Vagina (tissue), 2 donors: ENCODE measurements at regions not wholly inside any gene's neighbourhood (a gene's known extent, or its start where the extent isn't known, plus 50 kb on each side); places are given as distances from the start of the nearest gene placed in this dataset.

Experiments
- DNase-seq, 2 donors: peaks; one replicate each; pipeline ENCODE4 v3.0.0-alpha.2; 2017; ENCODE audit errors: extremely low spot score in 2 of 2
- H3K27ac ChIP-seq: fragments of 200-600 bp; sonication (generic); one replicate; pipeline ENCODE4 v1.5.1; 2019
- H3K27me3 ChIP-seq: fragments of 200-600 bp; sonication (generic); one replicate; pipeline ENCODE4 v1.5.1; 2019
- H3K36me3 ChIP-seq, 2 donors: fragments of 200-600 bp; sonication (generic); one replicate each; pipeline ENCODE4 v1.5.1; 2017 to 2019
- H3K4me1 ChIP-seq: fragments of 200-600 bp; sonication (generic); one replicate; pipeline ENCODE4 v1.5.1; 2019
- H3K4me3 ChIP-seq, 2 donors: fragments of 200-600 bp; sonication (generic); 1 replicate in 1 of 2; 2 replicates in 1 of 2; pipeline ENCODE4 v1.5.1; 2016 to 2019
- H3K9me3 ChIP-seq: fragments of 200-600 bp; sonication (generic); one replicate; pipeline ENCODE4 v1.5.1; 2019
- POLR2A ChIP-seq, 2 donors: fragments of 450-650 bp; IDR thresholded peaks; one replicate each; pipeline ENCODE4 v1.6.1; 2017; ENCODE audit warnings: antibody characterized with exemption in 2 of 2, mild to moderate bottlenecking in 2 of 2, moderate library complexity in 2 of 2
- POLR2AphosphoS5 ChIP-seq, 2 donors: sonication (generic); formaldehyde crosslinking; IDR thresholded peaks; one replicate each; pipeline ENCODE4 v1.9.0; 2017; ENCODE audit warnings: antibody characterized with exemption in 2 of 2, mild to moderate bottlenecking in 2 of 2, low read depth in 1 of 2; ENCODE audit not compliant: insufficient read depth in 1 of 2
- intact Hi-C: fragments of 100-400 bp; cut with DNase I; formaldehyde crosslinking; loops from one replicate; pipeline ENCODE4 v1.15.1; 2023
- TF ChIP-seq, protein P1 (sequence below), 3 experiments: fragments of 450-650 bp in 2 of 3; fragments of 200-600 bp in 1 of 3; sonication (generic) in 1 of 3; IDR thresholded peaks; one replicate each; pipeline ENCODE4 v1.5.1; 2017 to 2019; ENCODE audit warnings: antibody characterized with exemption in 3 of 3, mild to moderate bottlenecking in 2 of 3, moderate library complexity in 2 of 3

GRCh38 chr6:119871520-119871919, 522.0 kb upstream of the MAN1A1 start:
- no peak overlapping the region for H3K27ac ChIP-seq
- no peaks in the 10 kb centered on the region for H3K4me1 ChIP-seq
- no peak overlapping the region for H3K4me3 ChIP-seq
- no peak for DNase-seq
- H3K27me3 ChIP-seq: no peaks in the 10 kb centered on the region
- TF ChIP-seq POLR2AphosphoS5 (IDR thresholded peaks at IDR 0.05; ENCODE audit: insufficient read depth in 1 of 2, low read depth in 1 of 2): no peak
- TF ChIP-seq, protein P1, sequence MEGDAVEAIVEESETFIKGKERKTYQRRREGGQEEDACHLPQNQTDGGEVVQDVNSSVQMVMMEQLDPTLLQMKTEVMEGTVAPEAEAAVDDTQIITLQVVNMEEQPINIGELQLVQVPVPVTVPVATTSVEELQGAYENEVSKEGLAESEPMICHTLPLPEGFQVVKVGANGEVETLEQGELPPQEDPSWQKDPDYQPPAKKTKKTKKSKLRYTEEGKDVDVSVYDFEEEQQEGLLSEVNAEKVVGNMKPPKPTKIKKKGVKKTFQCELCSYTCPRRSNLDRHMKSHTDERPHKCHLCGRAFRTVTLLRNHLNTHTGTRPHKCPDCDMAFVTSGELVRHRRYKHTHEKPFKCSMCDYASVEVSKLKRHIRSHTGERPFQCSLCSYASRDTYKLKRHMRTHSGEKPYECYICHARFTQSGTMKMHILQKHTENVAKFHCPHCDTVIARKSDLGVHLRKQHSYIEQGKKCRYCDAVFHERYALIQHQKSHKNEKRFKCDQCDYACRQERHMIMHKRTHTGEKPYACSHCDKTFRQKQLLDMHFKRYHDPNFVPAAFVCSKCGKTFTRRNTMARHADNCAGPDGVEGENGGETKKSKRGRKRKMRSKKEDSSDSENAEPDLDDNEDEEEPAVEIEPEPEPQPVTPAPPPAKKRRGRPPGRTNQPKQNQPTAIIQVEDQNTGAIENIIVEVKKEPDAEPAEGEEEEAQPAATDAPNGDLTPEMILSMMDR (IDR thresholded peaks at IDR 0.05): no peak
- TF ChIP-seq POLR2A (IDR thresholded peaks at IDR 0.05): no peak
- no peaks in the 10 kb centered on the region for H3K9me3 ChIP-seq
- intact Hi-C loops: no loop called here
- H3K36me3 ChIP-seq: no peaks in the 10 kb centered on the region

DNA sequence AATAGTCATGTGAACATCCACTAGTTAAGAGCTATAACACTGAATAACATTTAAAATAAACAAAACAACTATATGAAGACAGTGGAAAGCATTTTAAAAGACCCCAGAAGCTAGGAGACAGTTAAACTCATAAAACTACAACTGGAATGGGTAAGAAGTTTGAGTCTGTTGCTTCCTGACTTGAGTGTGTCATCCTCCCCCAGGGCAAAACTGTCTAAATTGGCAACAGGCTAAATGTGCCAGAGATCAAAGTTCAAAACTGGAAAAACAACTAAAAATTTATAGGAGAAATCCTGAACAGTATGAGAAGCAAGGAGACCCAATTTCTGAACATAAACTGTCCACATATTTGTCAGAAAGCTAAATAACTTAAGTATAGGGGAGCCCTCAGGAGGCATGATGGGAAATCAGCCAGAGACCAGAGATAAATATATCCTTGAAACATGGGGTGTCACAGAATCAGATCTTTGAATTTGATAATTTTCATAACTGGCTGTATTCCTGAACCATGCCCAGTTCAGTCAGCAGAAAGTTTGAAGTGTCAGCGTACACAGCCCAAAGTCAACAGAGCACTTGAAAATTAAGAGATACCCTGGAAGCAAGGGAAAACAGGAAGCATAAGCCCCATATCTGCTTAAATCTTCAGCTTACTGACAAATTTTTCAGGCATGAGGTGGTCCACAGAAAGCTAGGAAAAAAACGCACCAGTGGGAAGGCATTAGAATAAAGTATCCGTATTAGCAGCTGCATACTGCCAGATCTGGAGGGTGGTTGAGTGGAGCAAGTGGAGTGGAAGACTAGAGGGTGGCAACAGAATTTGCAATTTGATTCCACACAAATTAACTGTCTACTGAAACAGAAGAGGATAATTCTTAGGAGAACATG, 516.1 kb upstream of the MAN1A1 start:
- Histone ChIP-seq H3K27me3 (no peaks in the 10 kb centered on the region), H3K9me3 (no peaks in the 10 kb centered on the region), H3K36me3 (no peaks in the 10 kb centered on the region), H3K4me1 (no peaks in the 10 kb centered on the region), H3K27ac (no peak overlapping the region), H3K4me3 (no peak overlapping the region)
- intact Hi-C loops: no loop called here
- TF ChIP-seq, protein P1 (IDR thresholded peaks at IDR 0.05): no peak
- TF ChIP-seq POLR2AphosphoS5 (IDR thresholded peaks at IDR 0.05; ENCODE audit: insufficient read depth in 1 of 2, low read depth in 1 of 2) (no peak), POLR2A (IDR thresholded peaks at IDR 0.05) (no peak)
- DNase-seq: no peak

DNA sequence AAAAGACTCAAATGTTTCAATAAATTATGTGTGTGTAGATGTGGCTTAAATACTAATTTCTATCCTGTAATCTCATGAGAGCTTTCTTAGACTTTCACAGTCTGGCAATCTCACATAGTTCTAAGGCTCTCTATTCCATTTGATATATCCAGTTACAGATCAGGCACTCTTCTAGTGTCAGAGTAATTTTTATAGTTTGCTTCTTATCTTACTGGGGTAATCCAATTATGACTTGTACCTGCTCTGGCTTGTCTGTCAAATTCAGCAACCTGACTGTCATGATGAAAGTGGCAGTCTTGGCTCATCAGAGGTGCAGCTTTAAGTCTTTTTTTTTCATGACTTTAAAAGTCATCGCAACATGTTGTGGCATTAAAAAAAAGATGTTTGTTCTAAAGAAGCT, 513.2 kb upstream of the MAN1A1 start:
- H3K4me3 ChIP-seq: no peak overlapping the region
- H3K36me3 ChIP-seq: no peaks in the 10 kb centered on the region
- TF ChIP-seq, protein P1 (IDR thresholded peaks at IDR 0.05): no peak
- TF ChIP-seq POLR2A (IDR thresholded peaks at IDR 0.05): no peak
- no peak for TF ChIP-seq POLR2AphosphoS5 (IDR thresholded peaks at IDR 0.05; ENCODE audit: insufficient read depth in 1 of 2, low read depth in 1 of 2)
- no peak overlapping the region for H3K27ac ChIP-seq
- no peaks in the 10 kb centered on the region for H3K9me3 ChIP-seq
- H3K27me3 ChIP-seq: no peaks in the 10 kb centered on the region
- H3K4me1 ChIP-seq: no peaks in the 10 kb centered on the region
- no peak for DNase-seq
- intact Hi-C loops: no loop called here

GRCh38 chr6:119858901-119859300, 509.3 kb upstream of the MAN1A1 start:
- H3K36me3 ChIP-seq: no peaks in the 10 kb centered on the region
- no peak overlapping the region for H3K27ac ChIP-seq
- H3K4me1 ChIP-seq: no peaks in the 10 kb centered on the region
- no peak for DNase-seq
- intact Hi-C loops: no loop called here
- no peaks in the 10 kb centered on the region for H3K9me3 ChIP-seq
- H3K27me3 ChIP-seq: no peaks in the 10 kb centered on the region
- H3K4me3 ChIP-seq: no peak overlapping the region
- TF ChIP-seq POLR2A (IDR thresholded peaks at IDR 0.05) (no peak), POLR2AphosphoS5 (IDR thresholded peaks at IDR 0.05; ENCODE audit: insufficient read depth in 1 of 2, low read depth in 1 of 2) (no peak)

DNA sequence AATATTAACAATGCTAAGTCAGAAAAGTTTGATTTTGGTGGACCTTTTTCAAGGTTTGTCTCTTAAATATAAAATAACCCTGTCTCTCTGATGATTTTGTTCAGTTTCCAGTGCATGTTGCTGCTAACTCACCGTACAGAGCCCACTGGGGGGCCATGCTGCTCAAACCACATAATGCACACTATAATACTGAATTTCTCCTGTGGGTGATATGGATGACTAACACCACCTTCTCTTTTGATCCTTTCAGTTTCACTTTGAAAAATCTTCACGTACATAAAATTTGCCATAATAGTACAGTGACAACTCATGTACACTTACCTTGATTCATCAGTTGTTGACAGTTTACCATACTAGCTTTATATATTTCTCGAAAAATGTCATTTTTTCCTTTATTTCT, 506.6 kb upstream of the MAN1A1 start:
- H3K4me1 ChIP-seq: no peaks in the 10 kb centered on the region
- no peak for DNase-seq
- H3K27me3 ChIP-seq: no peaks in the 10 kb centered on the region
- no peak for TF ChIP-seq POLR2AphosphoS5 (IDR thresholded peaks at IDR 0.05; ENCODE audit: insufficient read depth in 1 of 2, low read depth in 1 of 2)
- no peak for TF ChIP-seq POLR2A (IDR thresholded peaks at IDR 0.05)
- TF ChIP-seq, protein P1 (IDR thresholded peaks at IDR 0.05): no peak
- H3K27ac ChIP-seq: no peak overlapping the region
- no peak overlapping the region for H3K4me3 ChIP-seq
- no peaks in the 10 kb centered on the region for H3K36me3 ChIP-seq
- H3K9me3 ChIP-seq: no peaks in the 10 kb centered on the region
- intact Hi-C loops: no loop called here
